HepG2 (cell line): ENCODE measurements at regions not wholly inside any gene's neighbourhood (a gene's known extent, or its start where the extent isn't known, plus 50 kb on each side); places are given as distances from the start of the nearest gene placed in this dataset.

Experiments
- ATAC-seq: fragments of 200-7000 bp; cut with Tn5 transposase; 3 replicates; pipeline ENCODE4 v1.9.1; 2020; ENCODE audit warnings: mild to moderate bottlenecking, moderate library complexity
- BruUV-seq: library from RNA; stranded (reverse); fragments of 400-500 nt; replicated peaks from 2 replicates; lab custom pipeline; 2021; lab: Mats Ljungman, UMichigan
- CTCF ChIA-PET: fragments of 300-600 bp; formaldehyde crosslinking; extraction: SDS; loops from one replicate; lab custom pipeline; 2021; ENCODE audit warnings: low total read pairs, inconsistent platforms, low intra/inter-chr PET ratio; lab: Yijun Ruan, JAX
- POLR2A ChIA-PET: fragments of 350-600 bp; sonication (Branson Sonifier 250); formaldehyde crosslinking; loops from one replicate; lab custom pipeline; 2020; ENCODE audit warnings: antibody characterized with exemption, inconsistent platforms; lab: Yijun Ruan, JAX
- DNase-seq: peaks from one replicate; pipeline ENCODE4 v3.0.0-alpha.2; 2015; ENCODE audit warnings: low spot score
- FAIRE-seq: peaks from 3 replicates; lab custom pipeline; 2011; peaks lifted over from hg19 to GRCh38; lab: Jason Lieb, UNC
- H2AFZ ChIP-seq: one replicate; pipeline ENCODE4 v1.6.1; 2011; ENCODE audit warnings: low read length, inconsistent platforms
- H3K27ac ChIP-seq: fragments of 300-600 bp; 3 replicates; pipeline ENCODE4 v1.8.0; 2011; ENCODE audit warnings: mixed run types, mild to moderate bottlenecking, mixed read lengths, low read length, inconsistent platforms; ENCODE audit not compliant: insufficient read depth; ENCODE audit errors: extremely low read length
- H3K27me3 ChIP-seq, 2 experiments: fragments of 200-600 bp in 1 of 2; 2 replicates in 1 of 2; 3 replicates in 1 of 2; pipeline versions ENCODE4 v1.6.0 to v1.8.0; 2011; ENCODE audit warnings: low read length in 2 of 2, mild to moderate bottlenecking in 2 of 2, moderate library complexity in 2 of 2, inconsistent platforms in 1 of 2; ENCODE audit not compliant: insufficient read depth in 2 of 2, control insufficient read depth in 1 of 2
- H3K36me3 ChIP-seq, 2 experiments: fragments of 200-600 bp in 1 of 2; replicated peaks in 1 of 2; 2 replicates in 1 of 2; 3 replicates in 1 of 2; pipeline versions ENCODE4 v1.5.1 to v1.8.0; 2011; ENCODE audit warnings: low read length in 2 of 2, inconsistent platforms in 1 of 2; ENCODE audit not compliant: insufficient read depth in 2 of 2, control insufficient read depth in 1 of 2
- H3K4me1 ChIP-seq: 2 replicates; pipeline ENCODE4 v1.5.1; 2012; ENCODE audit warnings: low read length, inconsistent platforms; ENCODE audit not compliant: insufficient read depth
- H3K4me2 ChIP-seq: 2 replicates; pipeline ENCODE4 v1.6.0; 2011; ENCODE audit warnings: low read depth, low read length, inconsistent platforms
- H3K4me3 ChIP-seq, 3 experiments: fragments of 200-600 bp in 1 of 3; sonication (generic), shearing (Covaris generic) in 1 of 3; replicated peaks in 1 of 3; 2 replicates each; pipeline ENCODE4 v1.5.1; 2011 to 2016; ENCODE audit warnings: low read length in 3 of 3, inconsistent platforms in 2 of 3, low read depth in 2 of 3, mild to moderate bottlenecking in 2 of 3, control low read depth in 1 of 3, mixed read lengths in 1 of 3; ENCODE audit not compliant: insufficient read depth in 1 of 3
- H3K79me2 ChIP-seq: one replicate; pipeline ENCODE4 v1.6.1; 2011; ENCODE audit warnings: low read length, inconsistent platforms; ENCODE audit not compliant: insufficient read depth
- H3K9ac ChIP-seq: 2 replicates; pipeline ENCODE4 v1.6.0; 2011; ENCODE audit warnings: mild to moderate bottlenecking, low read depth, low read length, inconsistent platforms; ENCODE audit not compliant: insufficient read depth
- H3K9me3 ChIP-seq: 2 replicates; pipeline ENCODE4 v1.5.1; 2012; ENCODE audit warnings: mild to moderate bottlenecking, low read length
- H4K20me1 ChIP-seq: 2 replicates; pipeline ENCODE4 v1.6.0; 2011; ENCODE audit warnings: inconsistent platforms, mild to moderate bottlenecking, low read length, moderate library complexity; ENCODE audit not compliant: insufficient read depth
- KDM5B ChIP-seq: sonication (generic); formaldehyde crosslinking; IDR thresholded peaks from 2 replicates; pipeline ENCODE4 v1.4.0; 2020; ENCODE audit warnings: missing genetic modification reagents, mild to moderate bottlenecking, borderline replicate concordance
- NR2C2 ChIP-seq: sonication (generic); formaldehyde crosslinking; IDR thresholded peaks from 2 replicates; pipeline ENCODE4 v1.4.0; 2020; ENCODE audit warnings: missing genetic modification reagents, mild to moderate bottlenecking, moderate library complexity, borderline replicate concordance
- PITX1 ChIP-seq: sonication (generic); formaldehyde crosslinking; IDR thresholded peaks from 2 replicates; pipeline ENCODE4 v1.5.1; 2020; ENCODE audit warnings: mild to moderate bottlenecking, missing genetic modification reagents
- RELA ChIP-seq: sonication (generic); formaldehyde crosslinking; IDR thresholded peaks from 2 replicates; pipeline ENCODE4 v1.4.0; 2020; ENCODE audit warnings: missing genetic modification reagents
- TP53 ChIP-seq: sonication (generic); formaldehyde crosslinking; conservative IDR thresholded peaks from 2 replicates; pipeline ENCODE4 v1.4.0; 2020; ENCODE audit warnings: missing genetic modification reagents
- ZKSCAN8 ChIP-seq: IDR thresholded peaks from 2 replicates; pipeline ENCODE4 v1.6.1; 2016; ENCODE audit warnings: borderline replicate concordance, missing genetic modification reagents, missing compliant biosample characterization
- ZNF781 ChIP-seq: sonication (generic); formaldehyde crosslinking; IDR thresholded peaks from 2 replicates; pipeline ENCODE4 v1.5.1; 2020; ENCODE audit warnings: borderline replicate concordance, mild to moderate bottlenecking, missing genetic modification reagents; ENCODE audit errors: not compliant biosample characterization
- WGBS: methylation state at CpG from one replicate; pipeline ENCODE4 v1.1.6; 2017; ENCODE audit warnings: low lambda C conversion rate; 5-methylcytosine and 5-hydroxymethylcytosine counted together
- in situ Hi-C: cut with HindIII; loops from 2 replicates; pipeline ENCODE4 v1.10.0; 2017; ENCODE audit warnings: low pct_unique_long_range_greater_than_20kb; ENCODE audit not compliant: extremely low pct_ligation_motif_present
- intact Hi-C: fragments of 100-400 bp; cut with micrococcal nuclease; formaldehyde crosslinking; loops from one replicate; pipeline ENCODE4 v1.10.0; 2022; ENCODE audit not compliant: unreplicated experiment

DNA sequence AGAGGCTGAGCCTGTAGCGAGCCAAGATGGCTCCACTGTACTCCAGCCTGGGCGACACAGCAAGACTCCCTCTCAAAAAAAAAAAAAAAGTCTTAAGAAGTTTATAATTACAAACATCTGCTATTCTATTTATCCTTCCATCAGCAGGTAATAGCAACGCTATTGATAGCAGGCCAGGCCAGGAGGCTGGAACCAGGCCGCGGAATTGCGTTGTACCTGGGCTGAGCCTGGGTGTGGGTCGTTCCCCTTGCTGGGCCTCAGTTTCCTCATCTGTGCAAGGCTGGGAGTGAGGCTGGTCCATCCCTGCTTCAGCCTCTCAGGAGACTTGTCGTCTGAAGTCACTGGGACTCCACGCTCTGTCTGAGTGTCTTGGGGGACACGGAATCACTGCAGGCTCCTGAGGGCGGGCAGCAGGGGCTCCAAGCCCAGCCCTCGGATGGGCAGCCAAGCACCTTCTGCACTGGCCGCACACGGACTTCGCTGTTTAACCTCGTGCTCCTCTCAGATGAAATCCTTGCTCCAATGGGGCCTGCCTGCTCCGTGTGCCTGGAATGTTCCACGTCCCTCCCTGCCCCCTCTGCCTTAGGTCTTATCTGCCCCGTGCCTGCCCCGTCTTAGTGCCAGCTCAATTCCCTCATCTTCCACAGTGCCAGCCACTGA is 103.9 kb upstream of the C1orf174 start:
- ChIA-PET CTCF (no interaction called here), POLR2A (no interaction called here)
- H3K9ac ChIP-seq = no peak overlapping the region
- no peak for DNase-seq
- in situ Hi-C loops = no loop called here
- FAIRE-seq = no peak
- H3K27ac ChIP-seq = no peak overlapping the region
- TF ChIP-seq RELA (CRISPR knock-in tag) (no peak), NR2C2 (no peak), PITX1 (CRISPR knock-in tag) (no peak)
- TF ChIP-seq, all 625 proteins: peak for 0
- Histone ChIP-seq H3K4me2 (no peak overlapping the region), H3K36me3 (no peaks in the 10 kb centered on the region), H3K79me2 (no peaks in the 10 kb centered on the region), H2AFZ (no peak overlapping the region), H3K27me3 (peaks cover 7 to 49% of the 10 kb centered on the region in 2 experiments; a peak in 3 of 5 replicates), H3K9me3 (no peaks in the 10 kb centered on the region), H4K20me1 (no peaks in the 10 kb centered on the region), H3K4me1 (no peaks in the 10 kb centered on the region), H3K4me3 (no peak overlapping the region)
- no TSS peak for BruUV-seq
- WGBS = 10% methylated on average over 10 of the region's 20 CpGs
- intact Hi-C loops = no loop called here
- no peak for ATAC-seq

- no TSS peak for BruUV-seq
- 9% methylated on average over 7 of the region's 17 CpGs for WGBS
- no peaks in the 10 kb centered on the region for H3K9me3 ChIP-seq
- H3K4me2 ChIP-seq = no peak overlapping the region
- no peaks in the 10 kb centered on the region for H4K20me1 ChIP-seq
- no peak overlapping the region for H2AFZ ChIP-seq
- H3K79me2 ChIP-seq = no peaks in the 10 kb centered on the region
- no peak overlapping the region for H3K27ac ChIP-seq
- in situ Hi-C loops = no loop called here
- no peak overlapping the region for H3K4me3 ChIP-seq
- intact Hi-C loops = no loop called here
- POLR2A ChIA-PET = no interaction called here
- DNase-seq (no peak), FAIRE-seq (no peak), ATAC-seq (no peak)
- TF ChIP-seq TP53 (CRISPR knock-in tag) = no peak
- no peak for TF ChIP-seq ZKSCAN8 (CRISPR knock-in tag)
- TF ChIP-seq ZNF781 (CRISPR knock-in tag) = no peak
- no peak for TF ChIP-seq KDM5B (CRISPR knock-in tag)
- H3K9ac ChIP-seq = no peak overlapping the region
- CTCF ChIA-PET = no interaction called here
- no peaks in the 10 kb centered on the region for H3K36me3 ChIP-seq
- peaks cover 7 to 55% of the 10 kb centered on the region in 2 experiments; a peak in 3 of 5 replicates for H3K27me3 ChIP-seq
- no peaks in the 10 kb centered on the region for H3K4me1 ChIP-seq
Measured at GRCh38 chr1:4004635-4005430, 104.8 kb upstream of the C1orf174 start.
